ENCODE measurements at regions not wholly inside any gene's neighbourhood (a gene's known extent, or its start where the extent isn't known, plus 50 kb on each side); places are given as distances from the start of the nearest gene placed in this dataset.

- no peak overlapping the region for H3K27ac ChIP-seq
- TF ChIP-seq, protein P1, sequence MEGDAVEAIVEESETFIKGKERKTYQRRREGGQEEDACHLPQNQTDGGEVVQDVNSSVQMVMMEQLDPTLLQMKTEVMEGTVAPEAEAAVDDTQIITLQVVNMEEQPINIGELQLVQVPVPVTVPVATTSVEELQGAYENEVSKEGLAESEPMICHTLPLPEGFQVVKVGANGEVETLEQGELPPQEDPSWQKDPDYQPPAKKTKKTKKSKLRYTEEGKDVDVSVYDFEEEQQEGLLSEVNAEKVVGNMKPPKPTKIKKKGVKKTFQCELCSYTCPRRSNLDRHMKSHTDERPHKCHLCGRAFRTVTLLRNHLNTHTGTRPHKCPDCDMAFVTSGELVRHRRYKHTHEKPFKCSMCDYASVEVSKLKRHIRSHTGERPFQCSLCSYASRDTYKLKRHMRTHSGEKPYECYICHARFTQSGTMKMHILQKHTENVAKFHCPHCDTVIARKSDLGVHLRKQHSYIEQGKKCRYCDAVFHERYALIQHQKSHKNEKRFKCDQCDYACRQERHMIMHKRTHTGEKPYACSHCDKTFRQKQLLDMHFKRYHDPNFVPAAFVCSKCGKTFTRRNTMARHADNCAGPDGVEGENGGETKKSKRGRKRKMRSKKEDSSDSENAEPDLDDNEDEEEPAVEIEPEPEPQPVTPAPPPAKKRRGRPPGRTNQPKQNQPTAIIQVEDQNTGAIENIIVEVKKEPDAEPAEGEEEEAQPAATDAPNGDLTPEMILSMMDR (conservative IDR thresholded peaks at IDR 0.05), result no peak
These were observed 1159.1 kb downstream of the PCDH9 start for GRCh38 chr13:66071029-66071428.

DNA sequence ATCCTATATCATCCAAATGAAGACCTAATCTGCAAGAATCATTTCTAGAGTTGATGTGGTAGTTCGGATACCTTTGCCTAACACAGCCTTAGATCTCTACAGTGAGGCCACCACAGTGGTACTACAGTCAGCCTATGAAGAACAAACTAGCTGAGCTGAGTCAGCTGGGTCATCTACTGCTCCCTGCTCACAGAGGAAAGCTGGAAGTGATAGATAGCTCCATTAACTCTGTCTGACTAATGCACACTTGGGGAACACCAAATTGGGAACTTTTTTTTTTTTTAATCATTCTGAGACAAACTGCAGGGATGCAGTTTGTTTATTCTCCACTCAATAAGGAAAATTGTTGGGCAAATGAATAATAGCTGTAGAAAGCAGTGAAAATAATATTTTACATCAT is 1160.6 kb downstream of the PCDH9 start:
- no peak overlapping the region for H3K27ac ChIP-seq
- TF ChIP-seq, protein P1 (conservative IDR thresholded peaks at IDR 0.05), result no peak

DNA sequence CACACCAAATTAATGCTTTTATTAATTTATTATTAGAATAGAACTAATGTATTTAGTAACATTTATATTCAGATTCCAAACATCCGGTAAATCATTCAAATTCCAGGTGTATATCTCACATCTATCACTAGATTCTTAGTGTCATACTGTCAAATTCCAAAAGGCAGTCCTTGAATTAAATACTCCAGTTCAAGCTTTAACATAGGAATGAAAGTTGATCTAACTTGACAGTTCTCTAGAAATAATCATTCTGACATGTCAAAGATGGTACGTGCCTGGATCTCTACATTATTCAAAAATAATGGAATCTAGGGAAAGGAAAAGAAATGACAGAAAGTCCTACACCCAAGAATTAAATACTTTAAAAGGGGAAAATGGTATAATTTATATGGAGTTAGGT is 1161.5 kb downstream of the PCDH9 start:
- H3K27ac ChIP-seq, result no peak overlapping the region
- TF ChIP-seq, protein P1 (conservative IDR thresholded peaks at IDR 0.05), result no peak

DNA sequence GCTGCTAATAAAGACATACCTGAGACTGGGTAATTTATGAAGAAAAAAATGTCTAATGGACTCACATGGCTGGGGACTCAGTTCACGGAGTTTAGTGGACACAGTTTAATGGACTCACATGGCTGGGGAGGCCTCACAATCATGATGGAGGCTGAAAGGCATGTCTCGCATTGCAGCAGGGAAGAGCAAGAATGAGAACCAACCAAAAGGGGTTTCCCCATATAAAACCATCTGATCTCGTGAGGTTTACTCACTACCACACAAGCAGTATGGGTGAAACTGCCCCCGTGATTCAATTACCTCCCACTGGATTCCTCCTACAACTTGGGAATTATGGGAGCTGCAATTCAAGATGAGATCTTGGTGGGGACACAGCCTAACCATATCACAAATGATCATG is 1181.2 kb downstream of the PCDH9 start:
- TF ChIP-seq, protein P1 (conservative IDR thresholded peaks at IDR 0.05), result no peak
- no peak overlapping the region for H3K27ac ChIP-seq

DNA sequence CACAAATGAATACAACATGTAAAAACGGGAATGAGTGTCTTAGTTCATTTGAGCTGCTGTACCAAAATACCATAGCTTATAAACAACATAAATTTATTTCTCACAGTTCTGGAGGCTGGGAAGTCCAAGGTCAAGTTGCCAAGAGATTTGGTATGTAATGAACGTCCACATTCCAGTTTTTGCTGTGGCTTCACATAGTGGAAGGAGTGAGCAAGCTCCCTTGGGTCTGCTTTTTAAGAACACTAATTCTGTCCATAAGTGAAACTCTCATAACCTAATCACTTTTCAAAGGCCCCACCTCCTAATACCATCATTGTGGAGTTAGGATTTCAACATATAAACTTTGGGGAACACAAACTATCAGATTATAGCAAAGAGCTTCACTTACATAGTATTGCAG is 1189.6 kb downstream of the PCDH9 start:
- TF ChIP-seq, protein P1 (conservative IDR thresholded peaks at IDR 0.05), result no peak
- no peak overlapping the region for H3K27ac ChIP-seq

DNA sequence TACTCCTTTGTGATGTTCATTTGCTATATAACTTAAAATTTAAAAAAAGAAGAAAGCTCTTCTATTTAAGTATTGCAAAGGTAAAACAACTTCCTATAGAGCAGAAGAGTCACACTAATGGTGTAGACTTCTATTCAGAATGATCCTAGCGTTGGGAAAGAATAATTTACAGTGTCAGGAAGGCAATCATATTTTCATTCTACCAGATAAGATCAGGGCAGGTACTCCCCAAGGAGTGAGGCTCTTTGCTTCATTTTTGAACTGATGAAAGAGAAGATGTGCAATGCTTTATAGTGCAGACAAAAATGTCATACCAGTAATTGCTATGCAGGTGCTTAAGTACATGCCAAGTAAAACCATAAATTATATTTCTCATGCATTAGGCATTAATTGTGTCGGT is 1193.0 kb downstream of the PCDH9 start:
- no peak overlapping the region for H3K27ac ChIP-seq
- TF ChIP-seq, protein P1 (conservative IDR thresholded peaks at IDR 0.05), result no peak

- TF ChIP-seq, protein P1 (conservative IDR thresholded peaks at IDR 0.05), result no peak
- H3K27ac ChIP-seq, result no peak overlapping the region
These were observed 1193.5 kb downstream of the PCDH9 start for GRCh38 chr13:66036636-66037035.
